Pons (tissue), 1 donor: ENCODE measurements at regions not wholly inside any gene's neighbourhood (a gene's known extent, or its start where the extent isn't known, plus 50 kb on each side); places are given as distances from the start of the nearest gene placed in this dataset.
A peak's percentile ranks its signal among the peaks of the same experiment; 100 is the strongest.
"Not testable (repeated sequence)": the region's sequence is repeated elsewhere in the genome, so short reads cannot be mapped to it uniquely, and the experiment has no call there.

Experiments
- DNase-seq: peaks from one replicate; pipeline ENCODE4 v3.0.0-alpha.2; 2016; ENCODE audit warnings: low spot score

DNA sequence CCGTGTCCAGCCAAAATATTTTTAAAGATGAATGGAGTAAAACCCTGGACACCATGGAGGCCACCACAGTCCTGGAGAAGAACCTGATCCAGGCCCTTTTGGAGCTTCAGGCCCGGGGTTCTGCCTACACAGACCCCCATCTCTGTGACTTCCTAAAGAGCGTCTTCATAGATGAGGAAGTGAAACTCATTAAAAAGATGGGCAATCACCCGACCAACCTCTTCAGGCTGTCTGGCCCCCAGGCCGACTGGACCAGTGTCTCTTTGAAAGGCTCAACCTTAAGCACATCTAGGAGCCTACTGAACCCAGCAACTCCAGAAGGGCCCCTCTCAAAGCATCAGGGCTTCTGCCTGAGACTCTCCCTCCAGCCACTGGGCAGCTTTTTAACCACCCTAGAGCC, 107.9 kb upstream of the FAM174B start:
- DNase-seq, result no peak

DNA sequence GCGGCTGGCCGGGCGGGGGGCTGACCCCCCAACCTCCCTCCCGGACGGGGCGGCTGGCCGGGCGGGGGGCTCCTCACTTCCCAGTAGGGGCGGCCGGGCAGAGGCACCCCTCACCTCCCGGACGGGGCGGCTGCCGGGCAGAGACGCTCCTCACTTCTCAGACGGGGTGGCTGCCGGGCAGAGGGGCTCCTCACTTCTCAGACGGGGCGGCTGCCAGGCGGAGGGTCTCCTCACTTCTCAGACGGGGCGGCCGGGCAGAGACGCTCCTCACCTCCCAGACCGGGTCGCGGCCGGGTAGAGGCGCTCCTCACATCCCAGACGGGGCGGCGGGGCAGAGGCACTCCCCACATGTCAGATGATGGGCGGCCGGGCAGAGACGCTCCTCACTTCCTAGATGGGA, 112.6 kb upstream of the FAM174B start:
- DNase-seq, result not testable (repeated sequence)

- no peak for DNase-seq
Measured at GRCh38 chr15:92770641-92771040, 115.1 kb upstream of the FAM174B start.

DNA sequence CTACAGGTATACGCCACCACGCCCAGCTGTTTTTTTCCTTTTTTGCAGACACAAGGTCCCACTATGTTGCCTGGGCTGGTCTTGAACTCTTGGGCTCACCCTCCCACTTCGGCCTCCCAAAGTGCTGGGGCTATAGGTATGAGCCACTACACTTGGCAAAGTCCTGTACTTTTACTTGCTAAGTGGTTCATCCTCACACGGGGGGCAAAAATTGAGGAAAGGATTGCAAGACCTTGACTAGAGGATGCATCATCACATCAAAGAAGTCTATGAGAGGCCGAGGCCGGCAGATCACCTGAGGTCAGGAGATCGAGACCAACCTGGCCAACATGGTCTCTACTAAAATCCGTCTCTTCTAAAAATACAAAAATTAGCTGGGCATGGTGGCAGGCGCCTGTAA, 116.5 kb upstream of the FAM174B start:
- DNase-seq, result no peak

DNA sequence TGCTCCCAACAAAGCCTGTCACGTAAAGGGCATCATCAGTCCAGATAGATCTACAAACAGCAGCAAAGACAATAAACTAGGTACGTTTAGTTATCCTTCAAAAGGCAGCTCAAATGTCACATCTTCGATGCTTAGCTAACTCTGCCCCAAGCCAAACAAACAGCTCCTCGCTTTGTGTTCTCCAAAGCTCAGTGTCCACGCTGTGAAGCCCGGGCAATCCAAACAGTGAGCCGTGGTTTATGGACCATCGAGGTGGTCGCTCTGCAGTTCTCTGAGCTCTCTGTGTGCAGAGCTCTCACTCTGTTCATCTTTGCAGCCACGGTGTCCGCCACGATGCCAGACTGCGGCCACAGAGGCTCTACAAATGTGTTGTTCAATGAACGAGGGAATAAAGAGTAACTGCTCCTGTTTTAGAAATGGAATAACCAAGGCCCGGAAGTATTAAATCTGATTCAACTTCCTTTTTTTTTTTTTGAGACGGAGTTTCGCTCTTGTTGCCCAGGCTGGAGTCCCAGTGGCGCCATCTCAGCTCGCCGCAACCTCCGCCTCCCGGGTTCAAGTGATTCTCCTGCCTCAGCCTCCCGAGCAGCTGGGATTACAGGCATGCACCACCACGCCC, 117.2 kb upstream of the FAM174B start:
- no peak for DNase-seq

GRCh38 chr15:92773340-92773739, 117.8 kb upstream of the FAM174B start:
- no peak for DNase-seq

DNA sequence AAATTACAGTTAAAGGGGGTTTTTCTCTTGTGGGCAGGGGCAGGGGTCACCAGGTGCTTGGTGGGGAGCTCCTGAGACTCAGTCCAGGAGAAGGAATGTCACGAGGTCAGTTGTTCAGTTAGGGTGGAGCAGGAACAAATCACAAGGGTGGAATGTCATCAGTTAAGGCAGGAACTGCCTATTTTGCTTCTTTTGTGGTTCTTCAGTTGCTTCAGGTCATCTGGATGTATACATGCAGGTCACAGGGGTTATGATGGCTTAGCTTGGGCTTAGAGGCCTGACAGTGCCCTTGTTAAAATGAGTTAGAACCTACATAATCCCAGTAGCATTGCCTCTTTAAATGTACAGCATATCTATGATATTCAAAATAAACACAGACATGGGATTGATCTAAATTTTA, 120.2 kb upstream of the CHD2 start:
- no peak for DNase-seq

- DNase-seq, result no peak
Measured at GRCh38 chr15:92780843-92781242, 119.3 kb upstream of the CHD2 start.

DNA sequence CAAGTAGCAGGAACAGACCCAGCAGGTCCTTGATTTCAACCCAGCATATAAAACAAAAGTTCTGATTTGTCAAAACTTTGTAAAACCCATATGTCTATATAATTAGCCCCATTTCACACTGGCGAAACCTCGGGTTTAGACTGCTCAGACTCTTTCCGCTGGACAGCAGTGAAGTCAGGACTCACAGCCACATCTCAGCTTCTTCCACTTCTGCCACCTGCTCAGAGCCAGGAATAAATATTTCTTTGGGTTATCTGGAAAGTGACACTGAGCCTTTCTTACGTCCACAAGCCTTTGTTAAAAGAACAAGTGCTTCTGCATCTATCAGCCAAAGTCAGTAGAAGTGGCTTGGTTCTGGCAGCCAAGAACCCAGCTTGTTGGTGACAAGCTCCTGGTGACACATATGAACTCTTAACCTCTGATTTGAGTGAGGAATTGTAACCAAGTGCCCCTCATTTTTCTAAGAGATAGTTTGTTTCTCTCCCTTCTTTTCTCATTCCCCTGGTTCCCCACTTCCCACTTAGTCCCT, 118.1 kb upstream of the CHD2 start:
- DNase-seq, result no peak

GRCh38 chr15:92787116-92787515, 113.0 kb upstream of the CHD2 start:
- DNase-seq, result no peak

DNA sequence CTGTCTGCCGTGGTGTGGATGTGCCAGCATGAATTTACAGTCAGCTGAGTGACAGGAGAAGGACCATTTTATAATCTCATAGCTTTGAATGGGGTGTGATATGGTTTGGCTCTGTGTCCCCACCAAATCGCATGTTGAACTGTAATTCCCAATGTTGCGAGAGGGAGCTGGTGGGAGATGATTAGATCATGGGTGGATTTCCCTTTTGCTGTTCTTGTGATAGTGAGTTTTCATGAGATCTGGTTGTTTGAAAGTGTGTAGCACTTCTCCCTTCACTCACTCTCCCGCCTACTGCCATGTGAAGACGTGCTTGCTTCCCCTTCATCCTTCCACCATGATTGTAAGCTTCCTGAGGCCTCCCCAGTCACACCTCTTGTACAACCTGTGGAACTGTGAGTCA, 111.9 kb upstream of the CHD2 start:
- DNase-seq, result no peak

- not testable (repeated sequence) for DNase-seq
Measured at GRCh38 chr15:92788793-92789192, 111.3 kb upstream of the CHD2 start.

GRCh38 chr15:92796161-92796611, 103.9 kb upstream of the CHD2 start:
- DNase-seq, result no peak

DNA sequence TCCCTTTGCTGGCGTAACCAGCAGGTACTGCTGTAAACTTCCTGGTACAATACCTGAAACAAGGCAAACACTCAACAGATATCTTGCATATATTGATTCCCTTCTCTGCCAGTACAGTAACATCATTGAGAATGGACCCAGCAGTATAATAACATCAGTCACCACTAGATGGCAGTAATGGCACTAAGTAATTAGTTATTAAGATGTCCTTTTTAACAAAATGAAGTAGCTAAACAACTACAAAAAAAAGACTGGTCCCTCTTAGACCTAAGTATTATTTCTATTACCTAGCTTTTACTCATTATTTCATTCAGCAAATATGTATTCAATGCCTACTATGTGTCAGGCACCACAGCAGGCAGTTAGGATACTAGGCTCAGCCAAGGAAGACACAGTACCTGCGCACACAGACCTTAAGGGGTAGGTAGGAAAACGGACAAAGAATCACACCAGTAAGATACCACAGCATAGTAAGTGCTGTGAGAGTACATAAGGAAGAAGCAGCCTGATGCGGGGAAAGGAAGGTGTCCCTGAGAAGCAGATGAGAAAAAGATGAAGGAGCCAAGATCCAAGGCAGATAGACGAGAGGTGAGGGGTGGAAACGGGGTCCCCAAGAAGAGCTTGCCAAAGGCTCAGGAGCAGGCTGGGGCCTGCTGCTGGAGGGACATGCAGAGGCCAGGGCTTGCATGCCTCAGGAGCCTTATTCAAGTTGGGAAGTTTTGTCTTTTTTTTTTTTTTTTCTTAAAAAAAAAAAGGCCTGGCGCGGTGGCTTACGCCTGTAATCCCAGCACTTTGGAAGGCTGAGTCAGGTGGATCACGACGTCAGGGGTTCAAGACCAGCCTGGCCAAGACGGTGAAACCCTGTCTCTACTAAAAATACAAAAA, 102.7 kb upstream of the CHD2 start:
- peak; percentile 90 for DNase-seq

DNA sequence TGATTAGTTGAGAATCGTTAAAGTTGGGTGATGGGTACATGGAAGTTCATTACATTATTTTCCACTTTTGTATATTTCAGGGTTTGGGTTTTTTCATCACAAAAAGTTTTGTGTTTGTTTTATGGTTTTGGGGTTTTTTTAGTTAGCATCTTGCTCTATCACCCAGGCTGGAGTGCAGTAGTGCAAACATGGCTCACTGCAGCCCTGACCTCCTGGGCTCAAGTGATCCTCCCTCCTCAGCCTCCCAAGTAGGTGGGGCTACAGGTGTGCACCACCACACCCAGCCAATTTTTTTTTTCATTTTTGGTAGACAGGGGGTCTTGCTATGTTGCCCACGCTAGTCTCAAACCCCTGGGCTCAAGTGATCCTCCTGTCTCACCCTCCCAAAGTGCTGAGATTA, 100.1 kb upstream of the CHD2 start:
- DNase-seq, result no peak

DNA sequence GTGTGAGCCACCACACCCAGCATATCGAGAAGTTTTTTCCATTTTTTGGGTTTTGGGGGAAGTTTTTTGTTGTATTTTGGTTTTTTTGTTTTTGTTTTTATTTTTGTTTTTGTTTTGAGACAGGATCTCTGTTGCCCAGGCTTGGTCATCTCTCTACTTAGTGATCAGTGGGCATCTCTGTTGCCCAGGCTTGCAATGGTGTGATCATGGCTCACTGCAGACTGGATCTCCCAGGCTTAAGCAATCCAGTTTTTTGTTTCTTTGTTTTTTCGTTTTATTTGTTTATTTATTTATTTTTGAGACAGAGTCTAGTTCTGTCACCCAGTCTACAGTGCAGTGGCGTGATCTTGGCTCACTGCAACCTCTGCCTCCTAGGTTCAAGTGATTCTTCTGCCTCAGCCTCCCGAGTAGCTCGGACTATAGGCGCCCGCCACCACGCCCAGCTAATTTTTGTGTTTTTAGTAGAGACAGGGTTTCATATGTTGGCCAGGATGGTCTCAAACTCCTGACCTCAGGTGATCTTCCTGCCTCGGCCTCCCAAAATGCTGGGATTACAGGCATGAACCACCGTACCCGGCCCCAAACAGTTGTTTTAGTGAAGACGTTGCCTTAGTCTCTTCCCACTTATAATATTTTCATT, 99.6 kb upstream of the CHD2 start:
- not testable (repeated sequence) for DNase-seq

DNA sequence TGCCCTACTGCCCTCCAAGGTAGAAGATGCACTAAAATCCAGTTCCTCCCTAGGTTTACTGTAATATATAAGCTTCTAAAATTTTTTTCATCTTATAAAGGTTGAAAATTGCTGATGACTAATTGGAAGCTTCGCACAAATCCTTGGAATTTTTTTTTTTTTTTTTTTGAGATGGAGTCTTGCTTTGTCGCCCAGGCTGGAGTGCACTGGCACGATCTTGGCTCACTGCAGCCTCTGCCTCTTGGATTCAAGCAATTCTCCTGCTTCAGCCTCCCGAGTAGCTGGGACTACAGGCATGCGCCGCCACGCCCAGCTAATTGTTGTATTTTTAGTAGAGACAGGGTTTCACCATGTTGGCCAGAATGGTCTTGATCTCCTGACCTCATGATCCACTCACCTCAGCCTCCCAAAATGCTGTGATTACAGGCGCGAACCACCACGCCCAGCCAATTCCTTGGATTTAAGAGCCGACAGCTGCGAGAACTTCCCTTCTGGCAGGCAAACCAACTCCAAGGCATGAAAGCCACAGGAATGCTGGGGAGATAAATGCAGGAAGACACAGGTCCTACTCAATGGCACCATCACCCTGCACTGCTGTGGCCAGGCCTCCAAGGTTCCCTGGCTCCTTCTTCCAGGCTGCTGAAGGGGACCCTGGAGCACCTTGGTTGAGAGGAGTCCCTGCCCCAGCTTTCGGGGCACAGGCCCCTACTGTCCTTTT, 98.9 kb upstream of the CHD2 start:
- DNase-seq, result not testable (repeated sequence)

DNA sequence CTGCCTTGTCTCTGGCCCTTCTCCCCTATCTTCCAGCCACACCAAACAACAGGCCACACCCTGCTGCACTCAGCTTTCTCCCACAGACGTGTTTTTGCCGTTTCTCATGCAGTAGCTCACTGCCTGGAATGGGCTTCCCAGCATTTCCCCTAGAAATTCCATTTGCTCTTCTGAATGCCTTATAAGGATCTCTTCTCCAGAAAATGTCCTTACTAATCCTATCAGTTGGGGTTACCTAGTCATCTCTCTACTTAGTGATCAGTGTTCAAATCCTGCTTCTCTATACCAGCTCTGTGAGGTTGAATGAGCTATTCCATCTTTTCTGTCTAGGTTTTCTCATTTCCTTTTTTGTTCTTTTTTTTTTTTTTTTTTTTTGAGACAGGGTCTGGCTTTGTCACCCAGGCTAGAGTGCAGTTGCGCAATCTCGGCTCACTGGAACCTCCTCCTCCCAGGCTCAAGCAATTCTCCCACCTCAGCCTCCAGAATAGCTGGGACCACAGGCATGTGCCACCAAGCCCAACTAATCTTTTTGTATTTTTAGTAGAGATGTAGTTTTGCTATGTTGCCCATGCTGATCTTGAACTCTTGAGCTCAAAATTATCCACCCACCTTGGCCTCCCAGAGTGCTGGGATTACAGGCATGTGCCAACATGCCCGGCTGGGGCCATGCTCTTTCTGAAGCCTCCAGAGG, 98.2 kb upstream of the CHD2 start:
- DNase-seq, result no peak

DNA sequence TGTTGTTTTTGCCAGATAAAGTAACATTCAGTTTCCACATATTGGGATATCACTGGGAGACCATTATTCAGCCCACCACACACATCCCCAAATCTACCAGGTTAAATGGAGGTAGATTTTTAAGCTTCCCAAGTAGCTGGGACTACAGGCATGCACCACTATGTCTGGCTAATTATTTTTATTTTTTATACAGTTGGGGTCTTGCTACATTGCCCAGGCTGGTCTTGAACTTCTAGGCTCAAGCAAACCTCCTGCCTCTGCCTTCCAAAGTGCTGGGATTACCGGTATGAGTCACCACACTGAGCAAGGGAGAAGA, 96.6 kb upstream of the CHD2 start:
- no peak for DNase-seq

DNA sequence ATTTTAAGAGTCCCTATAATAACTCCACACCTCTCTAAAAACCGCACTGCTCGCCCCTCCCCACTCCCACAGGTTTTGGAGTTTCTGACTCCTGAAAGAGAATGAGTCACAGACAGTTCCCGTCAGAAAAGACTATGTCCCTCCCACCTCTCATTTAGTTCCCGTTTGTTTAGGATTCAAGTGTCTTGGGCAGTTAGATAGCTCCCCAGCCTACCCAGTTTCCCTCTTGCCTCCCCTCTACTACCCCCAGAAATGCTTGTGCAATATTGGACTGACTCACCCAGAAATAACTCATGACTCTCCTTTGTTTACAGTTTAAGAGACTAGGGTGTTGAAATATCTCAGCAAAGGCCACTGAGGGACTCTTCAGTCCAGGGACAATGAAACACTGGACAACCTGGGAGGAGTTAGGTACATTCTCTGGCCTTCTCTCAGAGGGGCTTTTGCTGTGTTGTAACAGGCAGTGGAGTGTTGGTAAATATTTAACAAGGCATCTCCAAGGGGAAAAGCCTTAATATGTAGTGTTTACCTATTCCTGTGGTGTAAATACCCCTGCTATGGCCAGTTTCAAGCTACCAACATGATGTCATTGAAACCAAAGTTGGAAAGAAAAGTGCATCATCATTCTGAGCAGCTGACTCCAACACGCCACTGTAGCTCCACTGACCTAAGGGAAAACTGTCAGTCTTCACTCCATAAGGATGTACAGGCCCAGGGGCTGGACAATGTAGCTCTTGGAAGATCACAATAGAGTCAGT, 96.1 kb upstream of the CHD2 start:
- peak; percentile 92 for DNase-seq

DNA sequence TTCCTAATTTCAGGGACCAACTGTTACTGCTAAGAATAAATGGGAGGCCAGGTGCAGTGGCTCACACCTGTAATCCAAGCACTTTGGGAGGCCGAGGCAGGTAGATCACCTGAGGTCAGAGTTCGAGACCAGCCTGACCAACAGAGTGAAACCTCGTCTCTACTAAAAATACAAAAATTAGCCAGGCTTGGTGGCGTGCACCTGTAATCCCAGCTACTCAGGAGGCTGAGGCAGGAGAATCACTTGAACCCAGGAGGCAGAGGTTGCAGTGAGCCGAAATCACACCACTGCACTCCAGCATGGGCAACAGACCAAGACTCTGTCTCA, 95.6 kb upstream of the CHD2 start:
- DNase-seq, result not testable (repeated sequence)
